Body of pancreas (tissue), 4 donors: ENCODE measurements at regions not wholly inside any gene's neighbourhood (a gene's known extent, or its start where the extent isn't known, plus 50 kb on each side); places are given as distances from the start of the nearest gene placed in this dataset.

ENCODE experiments used
- POLR2A ChIP-seq, 3 donors: fragments of 450-650 bp; IDR thresholded peaks; one replicate each; pipeline ENCODE4 v1.6.1; 2016; ENCODE audit warnings: antibody characterized with exemption in 3 of 3, mild to moderate bottlenecking in 2 of 3
- TF ChIP-seq, protein P1 (sequence below), 7 experiments: fragments of 450-650 bp in 4 of 7; fragments of 200-600 bp in 3 of 7; sonication (generic) in 3 of 7; IDR thresholded peaks; one replicate each; pipeline ENCODE4 v1.5.1; 2016 to 2019; ENCODE audit warnings: antibody characterized with exemption in 7 of 7

DNA sequence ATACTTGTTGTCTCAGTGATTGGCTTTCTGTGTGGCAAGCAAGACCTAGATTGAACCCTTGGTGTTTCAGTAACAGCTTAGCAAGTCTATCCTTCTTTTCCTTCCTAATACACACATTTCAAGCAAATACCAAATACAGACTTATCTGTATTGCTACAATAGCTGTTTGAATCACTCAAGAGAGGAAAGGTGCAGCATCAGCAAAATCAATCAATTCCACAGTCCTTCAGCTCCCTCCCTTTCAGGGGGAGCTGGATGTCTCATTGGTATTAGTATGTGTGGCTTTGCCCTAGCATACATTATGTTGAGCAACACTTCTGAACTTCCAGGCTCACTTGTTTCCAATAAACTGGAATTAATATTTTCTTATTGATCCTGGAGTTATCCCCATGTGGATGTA is 323.1 kb downstream of the TMX3 start:
- TF ChIP-seq, protein P1, sequence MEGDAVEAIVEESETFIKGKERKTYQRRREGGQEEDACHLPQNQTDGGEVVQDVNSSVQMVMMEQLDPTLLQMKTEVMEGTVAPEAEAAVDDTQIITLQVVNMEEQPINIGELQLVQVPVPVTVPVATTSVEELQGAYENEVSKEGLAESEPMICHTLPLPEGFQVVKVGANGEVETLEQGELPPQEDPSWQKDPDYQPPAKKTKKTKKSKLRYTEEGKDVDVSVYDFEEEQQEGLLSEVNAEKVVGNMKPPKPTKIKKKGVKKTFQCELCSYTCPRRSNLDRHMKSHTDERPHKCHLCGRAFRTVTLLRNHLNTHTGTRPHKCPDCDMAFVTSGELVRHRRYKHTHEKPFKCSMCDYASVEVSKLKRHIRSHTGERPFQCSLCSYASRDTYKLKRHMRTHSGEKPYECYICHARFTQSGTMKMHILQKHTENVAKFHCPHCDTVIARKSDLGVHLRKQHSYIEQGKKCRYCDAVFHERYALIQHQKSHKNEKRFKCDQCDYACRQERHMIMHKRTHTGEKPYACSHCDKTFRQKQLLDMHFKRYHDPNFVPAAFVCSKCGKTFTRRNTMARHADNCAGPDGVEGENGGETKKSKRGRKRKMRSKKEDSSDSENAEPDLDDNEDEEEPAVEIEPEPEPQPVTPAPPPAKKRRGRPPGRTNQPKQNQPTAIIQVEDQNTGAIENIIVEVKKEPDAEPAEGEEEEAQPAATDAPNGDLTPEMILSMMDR (IDR thresholded peaks at IDR 0.05): no peak
- no peak for TF ChIP-seq POLR2A (IDR thresholded peaks at IDR 0.05)
